Keratinocyte (primary cell): ENCODE measurements at regions not wholly inside any gene's neighbourhood (a gene's known extent, or its start where the extent isn't known, plus 50 kb on each side); places are given as distances from the start of the nearest gene placed in this dataset.

ENCODE experiments used
- DNase-seq: peaks from one replicate; pipeline ENCODE4 v3.0.0-alpha.2; 2011; ENCODE audit warnings: low read depth, missing footprints, low spot score
- FAIRE-seq: peaks from 2 replicates; lab custom pipeline; 2011; peaks lifted over from hg19 to GRCh38; lab: Jason Lieb, UNC
- H2AFZ ChIP-seq: 2 replicates; pipeline ENCODE4 v1.6.0; 2012; ENCODE audit warnings: low read length, control low read depth, inconsistent platforms; ENCODE audit not compliant: control insufficient read depth
- H3K27ac ChIP-seq: 2 replicates; pipeline ENCODE4 v1.5.1; 2011; ENCODE audit warnings: low read length; ENCODE audit not compliant: control insufficient read depth, insufficient read depth
- H3K27me3 ChIP-seq: 3 replicates; pipeline ENCODE4 v1.6.0; 2011; ENCODE audit warnings: low read length; ENCODE audit not compliant: control insufficient read depth, insufficient read depth; ENCODE audit errors: extremely low read depth
- H3K36me3 ChIP-seq, 2 experiments: 2 replicates in 1 of 2; 3 replicates in 1 of 2; pipeline ENCODE4 v1.5.1; 2011; ENCODE audit warnings: low read length in 2 of 2, mild to moderate bottlenecking in 1 of 2; ENCODE audit not compliant: control insufficient read depth in 2 of 2, insufficient read depth in 2 of 2; ENCODE audit errors: extremely low read depth in 1 of 2
- H3K4me1 ChIP-seq: 3 replicates; pipeline ENCODE4 v1.5.1; 2011; ENCODE audit warnings: low read length; ENCODE audit not compliant: control insufficient read depth, insufficient read depth; ENCODE audit errors: extremely low read depth
- H3K4me2 ChIP-seq: 3 replicates; pipeline ENCODE4 v1.6.0; 2011; ENCODE audit warnings: low read depth, low read length; ENCODE audit not compliant: control insufficient read depth, insufficient read depth; ENCODE audit errors: extremely low read depth
- H3K4me3 ChIP-seq, 3 experiments: fragments of 200-600 bp in 1 of 3; sonication (generic) in 1 of 3; 2 replicates in 2 of 3; 3 replicates in 1 of 3; pipeline ENCODE4 v1.5.1; 2011 to 2016; ENCODE audit warnings: low read length in 3 of 3, mild to moderate bottlenecking in 3 of 3, control low read depth in 2 of 3, inconsistent platforms in 1 of 3, low read depth in 1 of 3, mixed read lengths in 1 of 3, mixed run types in 1 of 3, moderate library complexity in 1 of 3; ENCODE audit not compliant: control insufficient read depth in 2 of 3, insufficient read depth in 2 of 3; ENCODE audit errors: extremely low read depth in 1 of 3
- H3K79me2 ChIP-seq: 2 replicates; pipeline ENCODE4 v1.6.0; 2012; ENCODE audit warnings: low read length; ENCODE audit not compliant: control insufficient read depth, insufficient read depth
- H3K9ac ChIP-seq: 3 replicates; pipeline ENCODE4 v1.6.0; 2011; ENCODE audit warnings: low read length; ENCODE audit not compliant: control insufficient read depth, insufficient read depth; ENCODE audit errors: extremely low read depth
- H3K9me1 ChIP-seq: 3 replicates; pipeline ENCODE4 v1.6.0; 2011; ENCODE audit warnings: low read length; ENCODE audit not compliant: control insufficient read depth, insufficient read depth; ENCODE audit errors: extremely low read depth
- H3K9me3 ChIP-seq: 2 replicates; pipeline ENCODE4 v1.5.1; 2012; ENCODE audit warnings: low read depth, low read length; ENCODE audit not compliant: control insufficient read depth
- H4K20me1 ChIP-seq: 3 replicates; pipeline ENCODE4 v1.6.0; 2011; ENCODE audit warnings: low read length; ENCODE audit not compliant: control insufficient read depth, insufficient read depth; ENCODE audit errors: extremely low read depth
- CTCF ChIP-seq, 3 experiments: IDR thresholded peaks in 1 of 3; conservative IDR thresholded peaks in 1 of 3; optimal IDR thresholded peaks in 1 of 3; 2 replicates in 2 of 3; 3 replicates in 1 of 3; pipeline versions ENCODE3 to v1.5.1; 2011; ENCODE audit warnings: low read length in 3 of 3, mild to moderate bottlenecking in 3 of 3, moderate library complexity in 2 of 3, control low read depth in 1 of 3, inconsistent platforms in 1 of 3; ENCODE audit not compliant: insufficient read depth in 2 of 3; ENCODE audit errors: extremely low read depth in 1 of 3
- EZH2 ChIP-seq: IDR thresholded peaks from one replicate; pipeline ENCODE4 v1.6.1; 2012; ENCODE audit warnings: inconsistent platforms, mild to moderate bottlenecking, low read length, moderate library complexity
- dilution Hi-C: fragments of 300-500 bp; cut with MboI; formaldehyde crosslinking; loops from one replicate; pipeline ENCODE4 v1.7.0; 2020; ENCODE audit warnings: low sequenced_read_pairs; ENCODE audit not compliant: extremely low pct_ligation_motif_present

DNA sequence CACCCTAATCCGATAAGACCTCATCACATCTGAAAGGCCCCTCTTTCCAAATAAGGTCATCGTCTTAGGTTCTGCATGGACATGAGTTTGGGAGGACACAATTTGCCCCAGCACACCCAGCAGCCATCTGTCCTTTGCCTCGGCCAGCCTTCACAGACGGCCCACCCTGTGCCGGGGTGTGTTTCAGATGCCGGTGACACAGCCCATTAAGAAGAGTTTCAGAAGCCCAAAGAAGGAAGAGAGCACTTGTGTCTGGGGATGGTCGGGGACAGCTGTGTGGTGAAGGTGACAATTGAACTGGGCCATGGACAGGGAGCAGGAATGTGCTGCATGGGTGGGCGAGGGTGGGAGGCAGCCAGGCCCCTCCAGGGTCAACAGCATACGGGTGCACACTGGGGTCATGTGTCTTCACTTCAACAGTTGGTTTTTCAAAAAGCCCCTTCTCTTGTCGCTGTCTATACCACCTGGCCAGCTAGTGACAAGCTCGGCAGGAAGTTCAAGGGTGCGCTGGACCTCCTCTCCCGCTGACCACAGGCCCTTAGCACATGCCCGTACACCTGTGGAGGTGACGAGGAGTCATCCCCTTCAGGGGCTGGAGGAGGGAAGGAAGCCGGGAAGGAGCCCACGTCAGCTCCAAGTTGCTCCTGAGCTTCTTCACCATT lies 183.1 kb downstream of the C16orf95 start:
- no peak overlapping the region for H3K9ac ChIP-seq
- TF ChIP-seq CTCF (optimal IDR thresholded peaks at IDR 0.05 in 1 of 3, IDR thresholded peaks at IDR 0.05 in 1 of 3, conservative IDR thresholded peaks at IDR 0.05 in 1 of 3; ENCODE audit: extremely low read depth in 1 of 3, insufficient read depth in 2 of 3, low read length in 3 of 3) = no peak
- TF ChIP-seq EZH2 = no peak
- no peaks in the 10 kb centered on the region for H3K79me2 ChIP-seq
- H3K9me1 ChIP-seq = no peaks in the 10 kb centered on the region
- dilution Hi-C loops = no loop called here
- no peak overlapping the region for H3K27ac ChIP-seq
- H3K4me3 ChIP-seq = no peak overlapping the region
- peaks cover 4% of the 10 kb centered on the region for H3K4me1 ChIP-seq
- FAIRE-seq (no peak), DNase-seq (no peak)
- H2AFZ ChIP-seq = no peak overlapping the region
- no peaks in the 10 kb centered on the region for H3K27me3 ChIP-seq
- no peaks in the 10 kb centered on the region for H3K36me3 ChIP-seq
- H3K4me2 ChIP-seq = no peak overlapping the region
- no peaks in the 10 kb centered on the region for H4K20me1 ChIP-seq
- no peaks in the 10 kb centered on the region for H3K9me3 ChIP-seq

- Histone ChIP-seq H4K20me1 (no peaks in the 10 kb centered on the region), H3K9me3 (no peaks in the 10 kb centered on the region), H3K36me3 (no peaks in the 10 kb centered on the region), H3K4me3 (no peak overlapping the region), H3K79me2 (no peaks in the 10 kb centered on the region), H3K9ac (no peak overlapping the region), H3K27me3 (no peaks in the 10 kb centered on the region), H3K4me1 (peaks cover 4% of the 10 kb centered on the region), H3K4me2 (no peak overlapping the region), H2AFZ (no peak overlapping the region), H3K27ac (no peak overlapping the region), H3K9me1 (no peaks in the 10 kb centered on the region)
- DNase-seq (no peak), FAIRE-seq (no peak)
- no peak for TF ChIP-seq CTCF (optimal IDR thresholded peaks at IDR 0.05 in 1 of 3, IDR thresholded peaks at IDR 0.05 in 1 of 3, conservative IDR thresholded peaks at IDR 0.05 in 1 of 3; ENCODE audit: extremely low read depth in 1 of 3, insufficient read depth in 2 of 3, low read length in 3 of 3)
- TF ChIP-seq EZH2 = no peak
- dilution Hi-C loops = no loop called here
Measured at GRCh38 chr16:87134628-87134995, 182.6 kb downstream of the C16orf95 start.
